ENCODE measurements at regions not wholly inside any gene's neighbourhood (a gene's known extent, or its start where the extent isn't known, plus 50 kb on each side); places are given as distances from the start of the nearest gene placed in this dataset.

DNA sequence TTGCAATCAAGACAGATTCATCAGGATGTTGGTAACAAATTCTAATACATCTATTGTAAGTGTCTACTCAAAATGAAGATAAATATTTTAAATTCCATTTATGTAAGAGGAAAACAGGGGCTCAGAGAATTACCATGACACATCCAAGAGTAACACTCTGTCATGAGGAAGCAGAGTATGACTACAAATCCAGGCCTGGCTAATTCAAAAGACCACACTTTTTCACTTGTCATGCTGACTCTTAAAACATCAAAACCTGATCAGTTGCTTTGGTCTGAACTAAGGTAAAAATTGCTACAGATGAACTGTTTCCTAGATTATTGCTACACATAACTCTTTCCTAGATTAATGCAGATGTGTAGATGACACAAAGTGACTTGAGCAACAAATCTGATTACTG lies 880.6 kb downstream of the TSN start:
- DNase-seq = no peak
- TF ChIP-seq, protein P1, sequence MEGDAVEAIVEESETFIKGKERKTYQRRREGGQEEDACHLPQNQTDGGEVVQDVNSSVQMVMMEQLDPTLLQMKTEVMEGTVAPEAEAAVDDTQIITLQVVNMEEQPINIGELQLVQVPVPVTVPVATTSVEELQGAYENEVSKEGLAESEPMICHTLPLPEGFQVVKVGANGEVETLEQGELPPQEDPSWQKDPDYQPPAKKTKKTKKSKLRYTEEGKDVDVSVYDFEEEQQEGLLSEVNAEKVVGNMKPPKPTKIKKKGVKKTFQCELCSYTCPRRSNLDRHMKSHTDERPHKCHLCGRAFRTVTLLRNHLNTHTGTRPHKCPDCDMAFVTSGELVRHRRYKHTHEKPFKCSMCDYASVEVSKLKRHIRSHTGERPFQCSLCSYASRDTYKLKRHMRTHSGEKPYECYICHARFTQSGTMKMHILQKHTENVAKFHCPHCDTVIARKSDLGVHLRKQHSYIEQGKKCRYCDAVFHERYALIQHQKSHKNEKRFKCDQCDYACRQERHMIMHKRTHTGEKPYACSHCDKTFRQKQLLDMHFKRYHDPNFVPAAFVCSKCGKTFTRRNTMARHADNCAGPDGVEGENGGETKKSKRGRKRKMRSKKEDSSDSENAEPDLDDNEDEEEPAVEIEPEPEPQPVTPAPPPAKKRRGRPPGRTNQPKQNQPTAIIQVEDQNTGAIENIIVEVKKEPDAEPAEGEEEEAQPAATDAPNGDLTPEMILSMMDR (IDR thresholded peaks at IDR 0.05; ENCODE audit: insufficient read depth in 1 of 2, low read depth in 1 of 2, low read length in 1 of 2, severe bottlenecking in 1 of 2, unreplicated experiment in 1 of 2) = no peak
- no peaks in the 10 kb centered on the region for H3K4me1 ChIP-seq
- no TSS peak for BruUV-seq (replicated peaks)
- no peaks in the 10 kb centered on the region for H3K36me3 ChIP-seq (ENCODE audit: control insufficient read depth, insufficient read depth, low read length)
- intact Hi-C loops (cut with micrococcal nuclease; ENCODE audit: unreplicated experiment) = no loop called here
- H3K4me3 Mint-ChIP-seq (ENCODE audit: unreplicated experiment) = no peak overlapping the region
- no peaks in the 10 kb centered on the region for H3K27me3 ChIP-seq (replicated peaks; ENCODE audit: control insufficient read depth, insufficient read depth, low read length)
- H3K27ac Mint-ChIP-seq (ENCODE audit: unreplicated experiment) = no peak overlapping the region
- no peaks in the 10 kb centered on the region for H3K9me3 ChIP-seq
- no peaks in the 10 kb centered on the region for H3K9me3 Mint-ChIP-seq (ENCODE audit: unreplicated experiment)
- H3K4me3 ChIP-seq (ENCODE audit: low read depth, low read length) = no peak overlapping the region
- H3K27me3 Mint-ChIP-seq (ENCODE audit: insufficient read depth, unreplicated experiment) = no peaks in the 10 kb centered on the region
- no peaks in the 10 kb centered on the region for H3K36me3 Mint-ChIP-seq (ENCODE audit: insufficient read depth, unreplicated experiment)
- H3K4me1 Mint-ChIP-seq (ENCODE audit: low read depth, unreplicated experiment) = no peaks in the 10 kb centered on the region
- ChIA-PET CTCF (no interaction called here), POLR2A (no interaction called here)

GRCh38 chr2:122639176-122639575 lies 883.7 kb downstream of the TSN start:
- H3K4me1 ChIP-seq = no peaks in the 10 kb centered on the region
- Mint-ChIP-seq H3K4me3 (ENCODE audit: unreplicated experiment) (no peak overlapping the region), H3K4me1 (ENCODE audit: low read depth, unreplicated experiment) (no peaks in the 10 kb centered on the region), H3K36me3 (ENCODE audit: insufficient read depth, unreplicated experiment) (no peaks in the 10 kb centered on the region), H3K27ac (ENCODE audit: unreplicated experiment) (no peak overlapping the region), H3K27me3 (ENCODE audit: insufficient read depth, unreplicated experiment) (no peaks in the 10 kb centered on the region), H3K9me3 (ENCODE audit: unreplicated experiment) (no peaks in the 10 kb centered on the region)
- no TSS peak for BruUV-seq (replicated peaks)
- DNase-seq = no peak
- ChIA-PET POLR2A (no interaction called here), CTCF (no interaction called here)
- intact Hi-C loops (cut with micrococcal nuclease; ENCODE audit: unreplicated experiment) = no loop called here
- H3K36me3 ChIP-seq (ENCODE audit: control insufficient read depth, insufficient read depth, low read length) = no peaks in the 10 kb centered on the region
- no peak overlapping the region for H3K4me3 ChIP-seq (ENCODE audit: low read depth, low read length)
- TF ChIP-seq, protein P1 (IDR thresholded peaks at IDR 0.05; ENCODE audit: insufficient read depth in 1 of 2, low read depth in 1 of 2, low read length in 1 of 2, severe bottlenecking in 1 of 2, unreplicated experiment in 1 of 2) = no peak
- no peaks in the 10 kb centered on the region for H3K9me3 ChIP-seq
- H3K27me3 ChIP-seq (replicated peaks; ENCODE audit: control insufficient read depth, insufficient read depth, low read length) = no peaks in the 10 kb centered on the region

GRCh38 chr2:122639711-122640110 lies 884.3 kb downstream of the TSN start:
- Mint-ChIP-seq H3K27ac (ENCODE audit: unreplicated experiment) (no peak overlapping the region), H3K27me3 (ENCODE audit: insufficient read depth, unreplicated experiment) (no peaks in the 10 kb centered on the region), H3K4me3 (ENCODE audit: unreplicated experiment) (no peak overlapping the region), H3K4me1 (ENCODE audit: low read depth, unreplicated experiment) (no peaks in the 10 kb centered on the region), H3K36me3 (ENCODE audit: insufficient read depth, unreplicated experiment) (no peaks in the 10 kb centered on the region), H3K9me3 (ENCODE audit: unreplicated experiment) (no peaks in the 10 kb centered on the region)
- intact Hi-C loops (cut with micrococcal nuclease; ENCODE audit: unreplicated experiment) = no loop called here
- TF ChIP-seq, protein P1 (IDR thresholded peaks at IDR 0.05; ENCODE audit: insufficient read depth in 1 of 2, low read depth in 1 of 2, low read length in 1 of 2, severe bottlenecking in 1 of 2, unreplicated experiment in 1 of 2) = no peak
- H3K9me3 ChIP-seq = no peaks in the 10 kb centered on the region
- no peaks in the 10 kb centered on the region for H3K27me3 ChIP-seq (replicated peaks; ENCODE audit: control insufficient read depth, insufficient read depth, low read length)
- no peak for DNase-seq
- CTCF ChIA-PET = no interaction called here
- no TSS peak for BruUV-seq (replicated peaks)
- H3K36me3 ChIP-seq (ENCODE audit: control insufficient read depth, insufficient read depth, low read length) = no peaks in the 10 kb centered on the region
- H3K4me1 ChIP-seq = no peaks in the 10 kb centered on the region
- H3K4me3 ChIP-seq (ENCODE audit: low read depth, low read length) = no peak overlapping the region
- POLR2A ChIA-PET = no interaction called here
